GM12801 (cell line): ENCODE measurements at regions not wholly inside any gene's neighbourhood (a gene's known extent, or its start where the extent isn't known, plus 50 kb on each side); places are given as distances from the start of the nearest gene placed in this dataset.

Source experiments
- TF ChIP-seq, protein P1 (sequence below): IDR thresholded peaks from one replicate; pipeline ENCODE4 v1.5.1; 2011; ENCODE audit warnings: control low read depth; ENCODE audit not compliant: insufficient read length; ENCODE audit errors: extremely low read depth

DNA sequence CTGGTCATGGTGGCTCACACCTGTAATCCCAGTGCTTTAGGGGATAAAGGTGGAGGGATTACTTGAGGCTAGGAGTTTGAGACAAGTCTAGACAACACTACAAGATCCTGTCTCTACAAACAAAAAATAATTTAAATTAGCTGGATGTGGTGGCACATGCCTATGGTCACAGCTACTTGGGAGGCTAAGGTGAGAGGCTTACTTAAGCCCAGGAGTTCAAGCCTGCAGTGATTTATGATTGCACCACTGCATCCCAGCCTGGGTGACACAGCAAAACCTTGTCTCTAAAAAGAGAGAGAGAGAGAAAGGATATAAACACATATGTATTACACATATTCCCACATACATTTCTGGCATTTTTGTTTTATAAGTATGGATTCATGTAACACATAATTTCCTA, 325.2 kb downstream of the DUSP10 start:
- TF ChIP-seq, protein P1, sequence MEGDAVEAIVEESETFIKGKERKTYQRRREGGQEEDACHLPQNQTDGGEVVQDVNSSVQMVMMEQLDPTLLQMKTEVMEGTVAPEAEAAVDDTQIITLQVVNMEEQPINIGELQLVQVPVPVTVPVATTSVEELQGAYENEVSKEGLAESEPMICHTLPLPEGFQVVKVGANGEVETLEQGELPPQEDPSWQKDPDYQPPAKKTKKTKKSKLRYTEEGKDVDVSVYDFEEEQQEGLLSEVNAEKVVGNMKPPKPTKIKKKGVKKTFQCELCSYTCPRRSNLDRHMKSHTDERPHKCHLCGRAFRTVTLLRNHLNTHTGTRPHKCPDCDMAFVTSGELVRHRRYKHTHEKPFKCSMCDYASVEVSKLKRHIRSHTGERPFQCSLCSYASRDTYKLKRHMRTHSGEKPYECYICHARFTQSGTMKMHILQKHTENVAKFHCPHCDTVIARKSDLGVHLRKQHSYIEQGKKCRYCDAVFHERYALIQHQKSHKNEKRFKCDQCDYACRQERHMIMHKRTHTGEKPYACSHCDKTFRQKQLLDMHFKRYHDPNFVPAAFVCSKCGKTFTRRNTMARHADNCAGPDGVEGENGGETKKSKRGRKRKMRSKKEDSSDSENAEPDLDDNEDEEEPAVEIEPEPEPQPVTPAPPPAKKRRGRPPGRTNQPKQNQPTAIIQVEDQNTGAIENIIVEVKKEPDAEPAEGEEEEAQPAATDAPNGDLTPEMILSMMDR, result no peak

DNA sequence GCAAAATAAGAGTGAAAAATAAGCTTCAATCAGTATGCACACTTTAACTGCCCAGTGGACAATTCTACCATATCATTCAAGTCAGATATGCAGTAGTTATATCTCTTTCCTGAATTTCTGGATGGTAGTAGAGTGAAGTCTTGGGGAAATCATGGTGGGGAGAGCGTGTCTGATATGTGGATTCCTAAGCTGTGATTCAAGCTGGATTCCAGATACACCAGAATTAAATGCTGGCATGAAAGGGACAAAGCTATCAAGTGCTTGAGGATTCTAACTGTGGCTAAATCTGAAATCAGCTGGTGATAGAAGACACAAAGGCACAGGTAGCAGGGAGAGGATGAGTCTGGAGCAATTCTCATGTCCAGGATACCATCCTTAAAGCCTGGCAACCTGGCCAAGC, 323.5 kb downstream of the DUSP10 start:
- TF ChIP-seq, protein P1, result no peak

DNA sequence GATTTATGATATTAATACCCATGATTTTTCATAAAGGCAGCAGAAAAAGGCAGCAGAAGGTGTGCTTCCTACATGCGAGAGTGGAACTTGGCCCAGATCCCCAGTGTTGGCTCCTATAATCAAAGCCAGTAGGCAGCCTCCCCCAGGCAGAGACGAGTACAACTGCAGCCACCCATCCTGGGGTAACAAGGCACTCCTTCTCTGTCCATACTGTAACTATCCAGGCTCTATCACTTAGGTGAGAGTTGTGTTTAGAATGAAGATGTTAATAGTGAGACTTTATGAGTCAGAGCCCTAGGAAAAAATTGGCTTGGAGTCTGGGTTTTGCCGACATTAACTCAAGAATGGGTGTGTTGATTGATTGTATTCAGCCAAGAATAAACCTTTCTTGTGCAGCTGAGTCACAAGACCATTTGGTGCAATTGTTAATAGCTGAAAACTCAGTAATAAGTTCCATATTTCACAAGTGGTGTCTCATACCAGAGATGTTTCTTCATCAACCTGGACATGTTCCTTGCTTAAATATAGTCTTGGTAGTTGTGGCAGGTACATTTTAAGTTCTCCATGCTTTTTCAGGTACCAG, 322.3 kb downstream of the DUSP10 start:
- TF ChIP-seq, protein P1, result no peak

DNA sequence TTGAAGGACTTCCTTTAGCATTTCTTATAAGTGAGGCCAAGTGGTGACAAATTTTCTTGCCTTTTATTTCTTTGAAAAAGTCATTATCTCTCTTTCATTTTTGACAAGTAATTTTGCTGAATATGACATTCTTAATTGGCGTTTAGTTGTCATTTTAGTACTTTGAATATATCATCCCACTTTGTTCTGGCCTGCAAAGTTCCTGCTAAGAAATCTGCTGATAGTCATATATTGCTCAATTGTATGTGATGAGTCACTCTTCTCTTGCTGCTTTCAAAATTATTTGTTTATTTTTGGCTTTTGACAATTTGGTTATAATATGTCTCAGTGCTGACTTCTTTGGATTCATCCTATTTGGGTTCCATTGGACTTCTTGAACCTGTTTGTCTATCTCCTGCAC, 312.6 kb downstream of the DUSP10 start:
- TF ChIP-seq, protein P1, result no peak

DNA sequence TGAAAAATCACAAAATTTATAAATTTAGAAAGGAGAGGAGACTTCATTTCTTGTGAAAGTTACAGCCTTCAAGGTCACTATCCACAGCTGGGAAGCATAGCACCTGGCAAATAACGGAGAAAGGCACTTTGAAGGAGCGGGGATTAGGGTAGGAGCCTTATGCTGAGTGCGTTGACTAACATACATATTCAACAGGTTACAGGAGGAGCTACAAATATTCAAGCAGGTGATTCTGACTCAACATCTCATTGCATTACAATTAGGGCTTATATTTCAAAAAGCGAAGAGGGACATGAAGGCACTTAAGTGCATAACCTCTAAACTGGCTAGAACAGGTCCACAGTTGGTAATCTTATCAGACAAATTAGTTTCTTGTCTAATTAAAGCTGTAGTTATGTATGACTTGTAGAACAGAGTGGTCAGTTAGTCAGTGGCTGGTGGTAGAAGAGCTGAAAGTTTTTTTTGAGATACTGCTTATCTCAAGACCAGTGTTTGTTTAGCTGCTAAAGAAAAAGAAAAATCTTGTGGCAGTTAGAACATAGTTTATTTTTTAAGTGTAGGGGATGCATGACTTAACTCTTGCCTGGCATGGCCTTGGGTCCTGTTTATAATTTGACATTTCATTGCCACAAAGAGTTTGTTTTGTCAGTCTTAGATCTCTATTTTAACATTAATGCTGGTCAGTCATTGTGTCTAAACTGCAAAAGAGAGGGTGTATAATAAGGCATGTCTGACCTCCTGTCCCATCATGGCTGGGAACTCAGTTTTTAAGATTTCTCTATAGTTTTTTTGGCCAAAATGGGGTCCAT, 311.5 kb downstream of the DUSP10 start:
- TF ChIP-seq, protein P1, result no peak

DNA sequence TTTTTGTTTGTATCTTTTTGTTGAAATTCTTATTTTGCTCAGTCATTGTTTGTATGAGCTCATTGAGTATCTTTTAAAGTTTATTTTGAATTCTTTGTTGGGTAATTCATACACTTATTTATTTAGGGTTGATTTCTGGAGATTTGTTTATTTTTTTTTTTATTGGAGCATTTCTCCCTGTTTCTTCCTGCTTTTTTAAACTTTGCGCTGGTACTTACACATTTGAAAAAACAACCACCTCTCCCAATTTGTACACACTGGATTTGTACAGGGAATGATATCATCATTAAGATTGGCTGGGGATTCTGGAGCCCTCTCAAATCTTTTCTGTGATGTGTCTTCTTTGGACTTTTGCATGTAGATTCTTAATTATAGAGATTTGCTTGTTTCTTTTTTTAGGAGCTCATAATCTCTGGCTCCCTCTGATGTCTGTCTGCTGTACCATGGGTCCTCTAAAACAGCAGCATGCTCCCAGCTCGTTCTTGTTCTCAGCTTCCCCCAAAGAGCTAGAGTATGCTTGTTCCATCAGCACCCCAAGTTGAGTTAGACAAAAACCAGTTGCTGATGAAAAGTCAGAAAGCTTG, 310.7 kb downstream of the DUSP10 start:
- TF ChIP-seq, protein P1, result no peak

DNA sequence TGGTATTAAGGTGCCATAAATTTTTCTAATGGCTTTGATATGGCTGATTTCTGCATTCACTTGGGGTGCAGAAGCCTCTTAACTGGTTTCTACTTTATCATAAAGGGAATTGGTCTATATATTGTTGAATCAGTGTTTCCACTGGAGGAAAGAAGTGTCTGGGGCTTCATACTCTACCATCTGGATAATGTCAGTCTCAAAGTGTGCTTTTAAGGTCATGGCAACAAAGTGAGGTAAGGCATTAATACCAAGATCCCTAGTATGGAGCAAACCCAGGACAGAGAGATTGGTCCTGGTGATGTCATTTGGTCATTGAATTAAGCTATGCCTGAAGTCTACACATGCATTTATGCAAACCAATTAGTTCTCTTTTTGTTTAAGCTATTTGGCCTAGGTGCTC, 309.9 kb downstream of the DUSP10 start:
- TF ChIP-seq, protein P1, result no peak
